Breast epithelium (tissue), 3 donors: ENCODE measurements at regions not wholly inside any gene's neighbourhood (a gene's known extent, or its start where the extent isn't known, plus 50 kb on each side); places are given as distances from the start of the nearest gene placed in this dataset.

ENCODE experiments used
- CTCF ChIP-seq, 3 donors: fragments of 450-650 bp; IDR thresholded peaks; one replicate each; pipeline ENCODE4 v1.5.1; 2016 to 2017; ENCODE audit warnings: antibody characterized with exemption in 3 of 3, mild to moderate bottlenecking in 3 of 3, moderate library complexity in 3 of 3
- POLR2AphosphoS5 ChIP-seq, 3 donors: sonication (generic); formaldehyde crosslinking; IDR thresholded peaks; one replicate each; pipeline ENCODE4 v1.6.1; 2017; ENCODE audit warnings: antibody characterized with exemption in 3 of 3

- TF ChIP-seq CTCF (IDR thresholded peaks at IDR 0.05) (no peak), POLR2AphosphoS5 (IDR thresholded peaks at IDR 0.05) (no peak)
Measured at GRCh38 chr5:4335078-4335477, 739.4 kb downstream of the IRX1 start.
